Cardiac fibroblast (primary cell): ENCODE measurements at regions not wholly inside any gene's neighbourhood (a gene's known extent, or its start where the extent isn't known, plus 50 kb on each side); places are given as distances from the start of the nearest gene placed in this dataset.

ENCODE experiments used
- DNase-seq, 2 donors: peaks; one replicate each; pipeline versions ENCODE4 v3.0.0 to v3.0.0-alpha.2; 2010; ENCODE audit warnings: low read depth in 2 of 2
- H3K4me3 ChIP-seq, 2 donors: replicated peaks in 1 of 2; 1 replicate in 1 of 2; 2 replicates in 1 of 2; pipeline ENCODE4 v1.5.1; 2011; ENCODE audit warnings: low read depth in 2 of 2, low read length in 2 of 2, mild to moderate bottlenecking in 2 of 2, moderate library complexity in 1 of 2
- CTCF ChIP-seq: IDR thresholded peaks from one replicate; pipeline ENCODE4 v1.5.1; 2011; ENCODE audit warnings: low read depth, mild to moderate bottlenecking, low read length, inconsistent platforms

- no peak overlapping the region for H3K4me3 ChIP-seq
- DNase-seq, result no peak
Measured at GRCh38 chr1:58356402-58356801, 190.1 kb downstream of the OMA1 start.

GRCh38 chr1:58353168-58353567, 193.4 kb downstream of the OMA1 start:
- no peak overlapping the region for H3K4me3 ChIP-seq
- no peak for DNase-seq
- TF ChIP-seq CTCF, result no peak

More at GRCh38 chr1:58356402-58356801, 190.1 kb downstream of the OMA1 start:
- TF ChIP-seq CTCF, result no peak

- no peak for TF ChIP-seq CTCF
- H3K4me3 ChIP-seq, result no peak overlapping the region
- DNase-seq, result no peak
Measured at GRCh38 chr1:58352476-58353092, 193.9 kb downstream of the OMA1 start.

DNA sequence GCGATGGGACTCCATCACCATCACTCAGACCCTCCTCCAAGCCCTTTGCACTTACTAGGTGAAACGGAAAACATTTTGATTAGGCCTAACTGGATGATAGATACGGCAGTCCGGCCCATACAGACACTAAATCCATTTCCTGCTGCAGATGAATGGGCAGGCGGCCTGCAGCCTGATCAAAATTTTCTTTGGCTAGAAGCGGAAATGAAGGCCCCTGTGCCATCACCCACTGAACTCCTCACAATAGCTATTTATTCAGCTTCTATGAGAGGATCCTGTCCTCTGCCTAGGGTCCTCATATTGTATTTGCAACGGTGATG, 200.5 kb downstream of the OMA1 start:
- H3K4me3 ChIP-seq, result no peak overlapping the region

DNA sequence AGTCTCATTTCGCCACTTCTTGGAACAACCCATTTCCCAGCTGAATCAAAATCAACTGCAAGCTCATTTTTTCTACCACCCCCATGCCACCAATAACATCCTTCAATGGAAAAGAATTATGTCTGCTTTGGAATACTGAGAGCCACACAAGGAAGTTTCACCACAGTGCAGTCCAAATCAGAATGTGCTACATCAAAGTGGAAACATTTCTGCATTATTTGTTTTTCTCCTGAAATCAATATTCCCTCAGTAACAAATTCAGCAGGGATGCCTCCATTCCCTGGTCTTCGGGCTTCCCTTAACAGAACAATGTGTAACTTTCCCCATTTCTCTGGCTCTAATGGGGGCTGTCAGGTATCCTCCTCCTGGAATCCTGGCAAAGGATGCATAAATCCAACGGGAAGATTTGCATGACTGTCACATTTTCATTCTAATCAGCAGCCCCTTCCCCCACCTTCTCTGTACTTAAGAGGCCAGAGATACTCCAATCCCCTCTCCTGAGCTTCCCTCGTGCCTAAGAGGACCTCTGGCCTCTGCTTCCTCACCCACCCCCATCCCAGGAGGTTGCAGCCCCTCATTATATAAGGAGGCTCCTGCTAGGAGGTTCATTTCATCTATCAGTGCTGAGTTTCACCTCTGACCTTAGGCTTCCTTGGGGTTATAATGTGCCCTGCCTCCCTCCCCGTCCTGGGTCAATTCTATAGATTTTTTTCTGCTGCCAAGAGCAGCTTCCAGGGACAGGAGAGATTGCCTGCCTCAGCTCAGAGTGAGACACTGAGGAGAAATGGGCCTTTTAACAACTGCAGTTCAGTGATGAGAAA, 201.1 kb downstream of the OMA1 start:
- H3K4me3 ChIP-seq, result no peak overlapping the region
- no peak for DNase-seq
- TF ChIP-seq CTCF, result no peak

More for the DNA sequence above, 200.5 kb downstream of the OMA1 start:
- DNase-seq, result no peak
- TF ChIP-seq CTCF, result no peak

DNA sequence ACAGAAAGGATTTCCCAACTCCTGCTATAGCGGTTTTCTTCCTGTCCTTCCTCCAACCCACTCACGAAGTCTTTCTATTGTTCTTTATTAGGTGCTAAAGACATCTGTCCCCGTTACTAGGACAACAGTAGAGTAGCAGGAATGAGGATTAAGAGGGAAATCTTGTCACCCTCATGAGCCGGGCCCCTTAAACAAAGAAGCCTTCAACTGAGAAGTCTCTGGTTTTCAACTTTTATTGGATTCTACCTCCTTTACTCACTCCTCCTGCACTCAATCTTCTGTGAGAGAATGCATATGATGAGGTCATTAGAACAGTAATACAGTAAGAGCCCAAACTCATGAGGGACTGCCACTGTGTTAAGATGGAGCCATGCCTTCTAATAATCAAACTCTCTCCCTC, 206.3 kb downstream of the OMA1 start:
- no peak for TF ChIP-seq CTCF
- DNase-seq, result no peak
- no peak overlapping the region for H3K4me3 ChIP-seq

- no peak overlapping the region for H3K4me3 ChIP-seq
- no peak for DNase-seq
- no peak for TF ChIP-seq CTCF
Measured at GRCh38 chr1:58338081-58338480, 208.4 kb downstream of the OMA1 start.
